Medulla oblongata (tissue), 1 donor: ENCODE measurements at regions not wholly inside any gene's neighbourhood (a gene's known extent, or its start where the extent isn't known, plus 50 kb on each side); places are given as distances from the start of the nearest gene placed in this dataset.

Experiments used
- DNase-seq: peaks from one replicate; pipeline ENCODE4 v3.0.0-alpha.2; 2015; ENCODE audit errors: extremely low spot score

- DNase-seq = no peak
These were observed 1340.8 kb downstream of the PCDH9 start for GRCh38 chr13:65889368-65889767.

GRCh38 chr13:65882810-65883209 lies 1347.3 kb downstream of the PCDH9 start:
- no peak for DNase-seq

GRCh38 chr13:65881561-65882155 lies 1348.5 kb downstream of the PCDH9 start:
- DNase-seq = no peak

GRCh38 chr13:65875031-65875430 lies 1355.1 kb downstream of the PCDH9 start:
- no peak for DNase-seq

GRCh38 chr13:65872448-65872847 lies 1357.7 kb downstream of the PCDH9 start:
- DNase-seq = no peak

DNA sequence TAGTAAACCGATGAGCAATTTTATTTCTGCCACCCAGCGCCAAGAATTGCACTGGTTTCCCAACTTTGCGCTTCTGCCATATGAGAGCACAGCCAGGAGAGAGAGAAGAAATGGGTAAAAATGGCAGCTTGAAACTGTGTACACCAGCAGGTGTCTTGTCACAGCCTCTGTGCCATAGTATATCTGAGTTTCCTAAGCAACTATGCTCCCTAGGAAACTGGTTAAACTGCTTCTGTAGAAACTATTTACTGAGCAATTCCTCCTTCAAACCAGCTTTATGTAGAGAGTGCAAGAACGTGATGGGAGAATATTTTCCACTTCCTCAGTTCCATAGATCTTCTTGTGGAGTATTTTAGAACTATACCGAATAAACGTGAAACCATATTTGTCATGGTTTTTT lies 1361.3 kb downstream of the PCDH9 start:
- DNase-seq = no peak

DNA sequence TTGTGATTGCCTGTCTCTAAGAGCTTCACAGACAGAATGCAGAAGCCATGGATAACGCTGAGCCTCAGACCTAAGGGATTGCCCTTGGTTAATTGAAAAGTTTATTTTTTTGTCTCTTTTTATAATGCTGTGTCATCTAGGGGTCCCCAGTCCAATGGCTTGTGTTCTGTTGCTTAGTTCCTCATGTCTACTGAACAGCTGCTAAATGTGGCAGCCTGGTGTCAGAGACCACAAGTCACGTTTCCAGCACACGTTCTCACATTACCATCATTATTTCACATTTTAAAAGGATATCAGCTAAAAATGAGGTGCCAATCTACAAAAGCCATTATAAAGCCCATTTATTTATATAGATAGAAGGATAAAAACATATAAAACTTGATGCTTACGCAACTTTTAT lies 1362.0 kb downstream of the PCDH9 start:
- no peak for DNase-seq

DNA sequence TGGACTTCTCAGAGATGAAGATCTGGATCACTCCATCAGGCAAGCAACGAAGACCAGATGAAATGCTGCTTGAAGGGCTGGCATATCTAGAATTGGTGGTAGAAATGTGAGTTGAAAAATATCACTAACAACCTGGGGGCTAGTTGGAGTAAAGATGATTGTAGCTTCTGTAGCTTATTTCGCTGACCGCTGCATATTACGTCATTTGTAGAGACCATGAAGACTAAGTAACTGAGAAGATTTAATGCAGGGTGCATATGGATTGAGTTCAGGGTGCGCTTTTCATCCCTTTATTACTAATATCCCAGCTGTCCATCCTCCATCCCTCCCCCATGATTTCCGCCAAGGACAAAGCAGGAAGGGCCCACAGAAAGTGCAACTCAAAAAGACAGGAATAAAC lies 1364.0 kb downstream of the PCDH9 start:
- no peak for DNase-seq

DNA sequence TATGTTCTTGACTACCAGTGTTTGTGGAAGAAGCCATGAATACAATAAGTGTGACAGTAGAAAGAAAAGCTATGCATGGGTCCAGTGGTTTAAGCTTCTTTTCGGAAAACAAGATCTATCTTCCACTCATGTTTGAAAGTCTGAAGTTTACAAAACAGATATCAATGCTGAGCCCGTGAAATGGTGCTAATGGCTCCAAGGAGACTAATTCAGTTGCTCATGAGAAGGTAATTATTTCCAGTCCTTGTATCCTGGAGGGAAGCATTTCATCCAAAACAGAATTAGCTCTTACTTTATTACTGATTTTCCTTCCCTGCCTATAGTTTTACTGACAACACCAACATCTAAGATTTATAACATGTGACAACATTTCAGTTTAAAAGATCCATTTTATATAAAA lies 1364.9 kb downstream of the PCDH9 start:
- DNase-seq = no peak

DNA sequence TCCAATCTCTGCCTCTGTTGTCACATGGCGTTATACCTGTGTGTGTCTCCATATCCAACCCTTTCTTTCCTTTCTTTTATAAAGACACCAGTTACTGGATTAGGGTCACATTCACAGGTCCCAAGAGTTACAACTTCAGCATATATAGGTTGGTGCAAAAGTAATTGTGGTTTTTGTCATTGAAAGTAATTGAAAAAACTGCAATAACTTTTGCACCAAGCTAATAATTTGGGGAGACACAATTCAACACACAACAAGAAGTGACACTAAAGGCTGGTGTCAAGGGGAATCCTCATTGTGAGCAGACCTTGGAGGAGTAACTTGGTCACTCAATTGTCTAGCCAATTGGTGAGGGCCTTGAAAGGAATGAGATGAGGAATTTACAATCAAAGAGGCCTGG lies 1366.1 kb downstream of the PCDH9 start:
- DNase-seq = no peak

DNA sequence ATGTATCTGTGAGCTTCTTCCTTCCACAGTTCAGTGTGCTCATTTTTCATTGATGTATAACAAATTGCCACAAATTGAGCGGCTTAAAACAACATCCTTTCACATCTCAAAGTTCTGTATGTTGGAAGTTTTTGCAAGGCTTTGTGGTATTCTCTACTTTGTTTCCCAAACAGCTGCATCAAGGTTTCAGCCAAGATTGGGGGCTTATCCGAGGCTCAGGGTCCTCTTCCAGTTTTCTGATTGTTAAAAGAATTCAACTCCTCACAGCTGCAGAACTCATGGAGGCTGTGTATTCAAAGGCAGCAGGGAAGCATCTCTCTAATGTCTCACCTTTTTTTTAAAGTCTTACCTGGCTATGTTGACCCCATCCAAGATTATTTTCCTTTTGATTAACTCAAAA lies 1369.8 kb downstream of the PCDH9 start:
- DNase-seq = no peak

GRCh38 chr13:65857942-65858565 lies 1372.1 kb downstream of the PCDH9 start:
- DNase-seq = no peak

DNA sequence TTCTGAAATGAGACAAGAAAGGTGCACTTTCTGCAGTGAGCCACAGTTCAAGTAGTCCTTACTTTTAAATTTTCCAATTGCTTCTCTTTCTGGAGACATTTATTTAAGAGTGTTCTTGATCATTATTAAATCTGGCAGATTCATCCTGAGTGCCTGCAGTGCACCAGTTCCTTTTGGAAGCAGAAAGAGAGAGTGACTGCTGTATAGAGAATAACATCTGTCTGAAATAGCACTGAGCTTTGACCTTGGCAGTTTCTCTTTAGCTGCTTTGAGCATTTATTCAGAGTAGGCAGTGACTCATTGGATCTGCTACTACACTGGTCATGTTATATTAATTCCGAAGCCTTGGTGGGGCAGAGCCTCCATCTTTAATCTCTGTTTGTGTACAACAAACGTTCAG lies 1373.7 kb downstream of the PCDH9 start:
- no peak for DNase-seq

DNA sequence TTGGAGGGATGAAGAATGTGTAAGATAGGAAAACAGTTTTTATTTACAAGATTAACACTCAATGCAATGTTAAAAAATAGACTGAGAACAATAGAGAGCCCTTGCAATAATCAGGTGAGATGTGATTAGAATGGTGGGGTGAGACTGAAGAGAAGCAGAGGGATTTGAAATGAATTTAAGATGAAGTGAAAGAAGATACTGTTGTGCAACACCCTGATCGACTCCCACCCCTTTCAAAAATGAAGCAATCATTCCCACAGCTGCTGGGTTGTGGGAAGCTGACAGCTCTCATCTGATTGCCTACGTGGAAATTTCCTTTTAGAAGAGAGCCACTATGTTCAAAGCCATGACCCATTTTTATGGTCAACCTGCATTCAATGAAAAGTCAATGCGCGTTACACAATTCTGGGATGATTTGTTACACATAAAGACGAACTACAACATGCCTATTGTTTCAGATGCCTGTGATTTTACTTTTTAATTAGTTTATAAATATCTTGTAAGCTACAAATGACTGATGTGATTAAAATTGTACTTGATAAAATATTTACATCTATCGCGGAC lies 1374.8 kb downstream of the PCDH9 start:
- no peak for DNase-seq

DNA sequence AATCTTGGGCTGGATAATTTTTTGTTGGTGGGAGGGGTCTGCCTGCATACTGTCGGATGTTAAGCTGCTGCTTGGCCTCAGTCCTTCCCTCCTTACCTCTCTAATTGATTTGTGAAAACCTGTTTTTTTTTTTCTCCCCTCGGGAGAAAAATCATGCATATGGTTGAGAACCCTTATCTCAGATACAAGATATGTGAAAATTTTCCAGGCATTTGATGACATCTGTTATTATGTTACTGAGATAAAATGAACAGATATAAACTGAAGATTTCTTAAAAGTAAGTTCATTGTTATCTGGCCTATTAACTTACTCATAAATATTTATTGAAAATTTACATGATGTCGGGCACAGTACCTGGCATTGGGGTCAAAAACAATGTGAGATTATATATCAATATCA lies 1375.7 kb downstream of the PCDH9 start:
- DNase-seq = no peak

DNA sequence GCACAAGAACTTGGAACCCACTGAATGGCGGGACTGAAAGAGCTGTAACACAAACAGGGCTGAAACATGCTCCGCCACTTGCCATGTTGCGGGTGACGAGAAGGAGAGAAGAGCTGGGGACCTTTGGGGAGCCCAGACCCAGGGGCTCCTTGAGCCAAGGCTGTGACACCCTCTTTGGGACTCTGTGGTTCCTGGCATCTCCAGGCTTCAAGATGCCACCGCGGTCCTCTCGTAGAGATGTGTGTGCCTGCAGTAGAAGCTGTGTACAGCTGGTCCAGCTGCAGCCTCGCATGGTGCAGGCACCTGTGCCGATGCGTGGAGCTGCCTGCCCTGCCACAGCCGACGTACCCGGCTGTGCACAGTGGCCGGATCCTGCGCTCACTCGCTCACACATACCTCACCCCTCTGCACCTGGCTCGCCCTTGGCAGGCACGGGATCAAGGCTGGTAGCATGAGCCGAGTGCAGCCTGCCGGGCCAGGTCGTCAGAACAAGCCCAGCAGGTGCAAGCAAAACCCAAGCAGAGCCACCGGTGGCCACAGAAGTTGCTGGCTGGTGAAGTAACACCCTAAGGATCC lies 1385.8 kb downstream of the PCDH9 start:
- DNase-seq = no peak

DNA sequence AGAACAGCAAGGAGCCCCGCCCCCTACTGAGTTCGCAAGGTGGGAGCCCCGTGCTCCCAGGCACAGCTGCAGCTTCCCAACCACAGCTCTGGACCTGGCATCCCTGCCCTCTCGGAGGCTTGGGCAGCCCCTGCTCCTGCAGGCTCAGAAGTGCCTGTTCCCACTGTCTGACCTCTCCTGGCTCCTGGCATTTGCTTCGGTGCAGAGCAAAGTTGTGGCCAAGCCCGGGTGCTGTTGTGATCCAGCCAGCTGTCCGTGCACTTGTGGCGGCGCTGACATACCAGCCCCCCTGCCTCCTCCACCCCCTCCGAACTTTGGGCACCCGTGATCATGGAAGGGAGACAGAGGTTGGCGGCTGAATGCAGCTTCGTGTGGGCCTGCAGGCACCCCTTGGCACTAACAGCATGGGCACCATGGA lies 1386.8 kb downstream of the PCDH9 start:
- no peak for DNase-seq

- no peak for DNase-seq
These were observed 1389.0 kb downstream of the PCDH9 start for GRCh38 chr13:65841156-65841555.

DNA sequence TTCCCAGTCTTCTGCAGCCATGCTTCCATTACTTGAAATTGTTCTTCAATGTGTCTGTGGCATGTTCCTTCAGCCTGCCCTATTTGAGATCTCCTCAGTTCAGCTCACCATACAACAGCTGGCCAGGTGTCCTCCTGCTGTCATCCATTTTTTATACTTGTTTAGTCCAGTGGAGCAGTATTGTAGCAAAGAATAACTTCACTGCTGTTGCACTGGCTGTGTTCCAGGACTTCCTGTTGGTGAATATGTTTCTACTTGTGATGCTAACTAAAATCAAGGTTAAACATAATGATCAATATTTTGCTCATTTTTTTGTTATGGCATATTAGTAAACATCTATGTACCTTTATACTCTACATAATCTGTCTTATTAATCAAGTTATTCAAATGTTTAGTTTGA lies 1394.1 kb downstream of the PCDH9 start:
- DNase-seq = no peak

- DNase-seq = no peak
These were observed 1395.2 kb downstream of the PCDH9 start for GRCh38 chr13:65834897-65835296.

DNA sequence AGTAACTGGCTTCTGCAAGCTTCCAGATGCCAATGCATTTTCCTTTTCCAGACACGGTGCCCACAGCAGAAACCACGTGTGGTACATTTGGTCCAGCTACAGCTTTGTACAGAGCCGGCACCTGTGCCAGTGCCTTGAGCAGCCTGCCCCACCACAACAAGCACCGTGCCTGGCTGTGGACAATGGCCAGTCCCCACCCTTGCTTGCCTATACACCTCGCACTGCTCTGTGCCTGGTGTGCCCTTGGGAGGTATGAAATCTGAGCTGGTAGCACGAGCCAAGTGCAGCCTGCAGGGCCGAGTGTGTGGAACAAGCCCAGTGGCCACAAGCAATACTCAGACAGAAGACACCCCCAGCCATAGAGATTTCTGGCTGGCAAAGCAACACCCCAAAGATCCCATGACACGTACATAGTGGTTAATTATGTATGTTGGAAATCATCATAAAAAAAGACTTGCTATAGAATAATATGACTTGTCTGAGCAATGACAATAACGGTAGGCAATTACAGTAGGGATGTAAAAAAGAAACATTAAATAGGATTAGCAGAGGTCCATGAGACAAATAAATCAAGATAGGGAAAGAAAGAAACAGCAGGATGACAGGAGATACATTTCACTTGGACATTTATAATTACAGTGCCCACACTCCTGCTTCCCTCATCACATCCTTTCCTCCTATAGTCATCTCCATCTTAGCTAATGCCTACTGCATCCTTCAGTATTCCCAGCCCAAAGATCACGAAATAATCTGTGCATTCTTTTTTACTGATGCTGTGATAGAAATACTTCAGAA lies 1399.5 kb downstream of the PCDH9 start:
- DNase-seq = no peak

DNA sequence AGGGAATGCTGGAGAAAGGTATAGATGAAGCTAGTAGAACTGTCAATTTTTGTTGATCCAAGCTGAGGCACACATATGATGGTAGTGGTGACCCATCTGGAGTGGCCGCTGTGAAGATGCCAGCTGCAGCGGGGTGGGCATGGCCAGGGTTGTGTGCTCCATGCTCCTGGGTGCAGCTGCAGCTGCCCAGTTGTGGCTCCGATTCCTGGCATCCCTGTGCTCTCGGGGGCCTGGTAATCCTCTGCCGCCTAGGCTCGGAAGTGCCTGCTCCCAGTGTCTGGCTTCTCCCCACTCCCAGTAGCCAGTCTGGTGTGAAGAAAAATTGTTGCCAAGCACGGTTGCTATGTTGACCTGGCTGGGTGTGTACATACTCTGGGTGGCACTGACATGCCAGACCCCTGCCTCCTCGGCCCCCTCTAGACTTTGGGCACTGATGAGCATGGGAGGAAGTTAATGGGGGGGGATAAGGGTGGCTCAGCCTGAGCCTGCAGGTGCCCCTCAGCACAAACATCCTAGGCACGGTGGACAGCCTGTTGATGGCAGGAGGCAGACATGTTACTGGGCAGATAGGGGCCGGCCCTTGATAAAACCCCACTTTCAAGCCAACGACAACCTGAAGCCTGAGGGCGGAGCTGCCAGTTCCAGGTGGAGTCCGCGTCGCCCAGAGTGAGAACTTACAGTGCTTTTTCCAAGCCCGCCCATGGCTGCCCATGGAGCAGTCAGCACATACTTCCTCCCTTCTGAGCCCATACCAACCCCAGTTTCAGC lies 1400.7 kb downstream of the PCDH9 start:
- no peak for DNase-seq
